Tibial nerve (tissue), 4 donors: ENCODE measurements at regions not wholly inside any gene's neighbourhood (a gene's known extent, or its start where the extent isn't known, plus 50 kb on each side); places are given as distances from the start of the nearest gene placed in this dataset.
"Not testable (repeated sequence)": the region's sequence is repeated elsewhere in the genome, so short reads cannot be mapped to it uniquely, and the experiment has no call there.

Experiments used
- DNase-seq, 2 donors: peaks; one replicate each; pipeline ENCODE4 v3.0.0-alpha.2; 2019; ENCODE audit warnings: low spot score in 2 of 2
- H3K27ac ChIP-seq, 4 donors: fragments of 200-600 bp; sonication (generic) in 3 of 4; one replicate each; pipeline ENCODE4 v1.5.1; 2017 to 2019; ENCODE audit warnings: mild to moderate bottlenecking in 1 of 4
- H3K27me3 ChIP-seq, 2 donors: fragments of 200-600 bp; sonication (generic) in 1 of 2; one replicate each; pipeline versions ENCODE4 v1.5.1 to v1.6.0; 2017 to 2019
- H3K36me3 ChIP-seq, 3 donors: fragments of 200-600 bp; sonication (generic); one replicate each; pipeline ENCODE4 v1.5.1; 2018 to 2019
- H3K4me1 ChIP-seq, 4 donors: fragments of 200-600 bp; sonication (generic) in 3 of 4; one replicate each; pipeline ENCODE4 v1.5.1; 2017 to 2019
- H3K4me3 ChIP-seq, 4 donors: fragments of 200-600 bp; sonication (generic) in 3 of 4; one replicate each; pipeline ENCODE4 v1.5.1; 2017 to 2019; ENCODE audit warnings: mild to moderate bottlenecking in 1 of 4, moderate library complexity in 1 of 4
- H3K9me3 ChIP-seq, 4 donors: fragments of 200-600 bp; sonication (generic) in 3 of 4; one replicate each; pipeline ENCODE4 v1.5.1; 2017 to 2019
- EP300 ChIP-seq, 2 donors: sonication (generic); formaldehyde crosslinking; IDR thresholded peaks; one replicate each; pipeline ENCODE4 v1.6.1; 2017; ENCODE audit warnings: antibody characterized with exemption in 2 of 2, mild to moderate bottlenecking in 1 of 2
- POLR2A ChIP-seq, 2 donors: fragments of 450-650 bp; IDR thresholded peaks; one replicate each; pipeline ENCODE4 v1.6.1; 2017; ENCODE audit warnings: antibody characterized with exemption in 2 of 2, mild to moderate bottlenecking in 2 of 2, moderate library complexity in 2 of 2
- WGBS, 2 donors: methylation state at CpG; one replicate each; pipeline ENCODE4 v1.1.5; 2018; 5-methylcytosine and 5-hydroxymethylcytosine counted together
- TF ChIP-seq, protein P1 (sequence below), 5 experiments: fragments of 200-600 bp in 3 of 5; fragments of 450-650 bp in 2 of 5; sonication (generic) in 3 of 5; IDR thresholded peaks; one replicate each; pipeline ENCODE4 v1.5.1; 2016 to 2019; ENCODE audit warnings: antibody characterized with exemption in 5 of 5, mild to moderate bottlenecking in 3 of 5, moderate library complexity in 2 of 5

DNA sequence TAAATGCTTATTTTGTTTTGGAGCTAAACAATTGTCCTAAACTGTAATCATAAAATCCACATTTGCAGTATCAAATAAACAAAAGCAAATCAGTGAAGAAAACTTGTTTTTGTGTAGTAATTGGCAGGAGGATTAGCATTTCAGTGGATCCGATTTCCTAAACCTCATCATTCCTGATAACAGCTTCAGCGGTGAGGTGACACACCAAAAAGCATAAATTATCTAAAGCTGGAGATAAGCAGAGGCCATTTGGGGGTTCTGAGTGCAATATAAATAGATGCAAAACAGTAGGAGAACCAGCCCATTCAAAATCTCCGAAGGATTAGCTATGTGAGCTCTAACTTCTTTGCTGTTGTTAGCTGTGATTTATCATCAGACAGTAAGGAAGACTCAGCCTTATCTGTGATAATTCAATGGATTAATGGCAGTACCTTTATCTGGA is 235.8 kb downstream of the EPHA7 start:
- no peaks in the 10 kb centered on the region for H3K27me3 ChIP-seq
- TF ChIP-seq, protein P1, sequence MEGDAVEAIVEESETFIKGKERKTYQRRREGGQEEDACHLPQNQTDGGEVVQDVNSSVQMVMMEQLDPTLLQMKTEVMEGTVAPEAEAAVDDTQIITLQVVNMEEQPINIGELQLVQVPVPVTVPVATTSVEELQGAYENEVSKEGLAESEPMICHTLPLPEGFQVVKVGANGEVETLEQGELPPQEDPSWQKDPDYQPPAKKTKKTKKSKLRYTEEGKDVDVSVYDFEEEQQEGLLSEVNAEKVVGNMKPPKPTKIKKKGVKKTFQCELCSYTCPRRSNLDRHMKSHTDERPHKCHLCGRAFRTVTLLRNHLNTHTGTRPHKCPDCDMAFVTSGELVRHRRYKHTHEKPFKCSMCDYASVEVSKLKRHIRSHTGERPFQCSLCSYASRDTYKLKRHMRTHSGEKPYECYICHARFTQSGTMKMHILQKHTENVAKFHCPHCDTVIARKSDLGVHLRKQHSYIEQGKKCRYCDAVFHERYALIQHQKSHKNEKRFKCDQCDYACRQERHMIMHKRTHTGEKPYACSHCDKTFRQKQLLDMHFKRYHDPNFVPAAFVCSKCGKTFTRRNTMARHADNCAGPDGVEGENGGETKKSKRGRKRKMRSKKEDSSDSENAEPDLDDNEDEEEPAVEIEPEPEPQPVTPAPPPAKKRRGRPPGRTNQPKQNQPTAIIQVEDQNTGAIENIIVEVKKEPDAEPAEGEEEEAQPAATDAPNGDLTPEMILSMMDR (IDR thresholded peaks at IDR 0.05): no peak
- no peak for TF ChIP-seq EP300 (IDR thresholded peaks at IDR 0.05)
- TF ChIP-seq POLR2A (IDR thresholded peaks at IDR 0.05): no peak
- H3K9me3 ChIP-seq: no peaks in the 10 kb centered on the region
- no peaks in the 10 kb centered on the region for H3K36me3 ChIP-seq
- no peaks in the 10 kb centered on the region for H3K4me1 ChIP-seq
- no peak overlapping the region for H3K4me3 ChIP-seq
- 58 to 59% methylated on average over 3 of the region's 3 CpGs for WGBS, 2 donors
- no peak overlapping the region for H3K27ac ChIP-seq
- no peak for DNase-seq

DNA sequence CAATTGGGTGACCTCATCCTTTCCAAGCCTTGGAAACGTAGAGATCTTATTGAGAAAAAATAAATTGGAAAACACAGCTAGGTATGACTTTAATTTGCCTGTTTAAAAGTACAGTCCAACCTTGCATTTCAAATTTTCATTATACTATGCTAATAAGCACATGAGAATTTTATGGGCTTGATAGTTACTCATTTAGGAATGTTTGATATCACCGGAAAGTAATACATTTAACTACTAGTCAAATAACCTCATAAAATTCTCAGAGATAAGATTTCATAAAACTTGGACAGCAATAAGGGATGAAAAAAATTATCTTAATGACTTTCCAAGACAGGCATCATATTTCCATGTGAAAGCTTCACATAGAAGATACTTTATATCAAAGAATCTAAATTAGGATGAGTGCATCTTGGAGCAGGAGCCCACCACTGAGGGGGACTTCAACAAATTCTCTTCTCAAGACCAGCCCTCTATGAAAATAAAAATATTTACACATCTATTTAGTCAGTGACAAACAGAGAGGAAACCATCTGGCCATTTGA is 236.3 kb downstream of the EPHA7 start:
- Histone ChIP-seq H3K4me1 (no peaks in the 10 kb centered on the region), H3K36me3 (no peaks in the 10 kb centered on the region), H3K27ac (no peak overlapping the region), H3K9me3 (no peaks in the 10 kb centered on the region), H3K27me3 (no peaks in the 10 kb centered on the region), H3K4me3 (no peak overlapping the region)
- WGBS, 2 donors: 72 to 78% methylated on average over 2 of the region's 2 CpGs
- TF ChIP-seq, protein P1 (IDR thresholded peaks at IDR 0.05): no peak
- no peak for DNase-seq

DNA sequence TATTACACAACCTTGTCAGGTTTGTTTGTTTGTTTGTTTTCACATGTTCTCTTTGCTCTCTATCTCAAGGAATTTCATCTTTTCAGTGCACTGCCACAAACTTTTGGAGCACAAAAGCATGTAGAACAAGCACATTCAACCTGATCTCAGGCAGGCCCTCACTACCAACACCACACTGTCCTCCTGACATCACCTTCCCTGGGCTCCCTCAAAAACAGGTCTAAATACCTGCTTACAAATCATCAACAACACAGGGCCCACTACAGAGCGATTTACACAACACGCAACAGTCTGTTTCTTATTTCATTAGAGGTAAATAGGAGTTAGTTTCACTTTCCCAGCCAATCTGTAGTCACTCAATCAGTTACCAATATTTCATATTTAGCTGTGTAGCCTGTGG is 241.4 kb downstream of the EPHA7 start:
- TF ChIP-seq, protein P1 (IDR thresholded peaks at IDR 0.05): no peak
- no peak for DNase-seq
- H3K9me3 ChIP-seq: no peaks in the 10 kb centered on the region
- H3K27ac ChIP-seq: no peak overlapping the region
- no peak overlapping the region for H3K4me3 ChIP-seq
- no peaks in the 10 kb centered on the region for H3K4me1 ChIP-seq
- H3K27me3 ChIP-seq: no peaks in the 10 kb centered on the region
- 89 to 95% methylated on average over 2 of the region's 2 CpGs for WGBS, 2 donors
- H3K36me3 ChIP-seq: no peaks in the 10 kb centered on the region

DNA sequence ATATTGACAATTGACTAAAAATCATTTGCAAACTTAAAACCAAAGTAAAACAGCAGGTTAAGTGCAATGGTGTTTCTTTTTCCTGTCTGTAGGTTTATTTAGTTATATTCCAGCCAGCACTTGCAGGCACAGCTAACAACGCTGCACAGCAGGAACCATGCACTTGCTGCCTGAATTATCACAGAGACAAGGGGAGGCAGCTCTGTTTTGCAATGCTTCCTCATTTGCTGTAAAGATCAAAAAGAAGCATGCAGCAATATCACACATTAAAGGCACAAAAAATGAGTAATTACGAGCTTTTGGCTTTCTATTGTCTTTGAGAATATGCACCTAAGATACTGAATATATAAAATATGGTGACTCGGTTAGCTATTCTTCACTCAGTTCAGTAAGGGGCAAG is 241.9 kb downstream of the EPHA7 start:
- TF ChIP-seq EP300 (IDR thresholded peaks at IDR 0.05): no peak
- TF ChIP-seq, protein P1 (IDR thresholded peaks at IDR 0.05): no peak
- no peak for TF ChIP-seq POLR2A (IDR thresholded peaks at IDR 0.05)
- no peak for DNase-seq
- 83 to 84% methylated on average over 3 of the region's 3 CpGs for WGBS, 2 donors
- no peak overlapping the region for H3K4me3 ChIP-seq
- no peaks in the 10 kb centered on the region for H3K36me3 ChIP-seq
- H3K27me3 ChIP-seq: no peaks in the 10 kb centered on the region
- no peaks in the 10 kb centered on the region for H3K9me3 ChIP-seq
- no peak overlapping the region for H3K27ac ChIP-seq
- H3K4me1 ChIP-seq: no peaks in the 10 kb centered on the region

DNA sequence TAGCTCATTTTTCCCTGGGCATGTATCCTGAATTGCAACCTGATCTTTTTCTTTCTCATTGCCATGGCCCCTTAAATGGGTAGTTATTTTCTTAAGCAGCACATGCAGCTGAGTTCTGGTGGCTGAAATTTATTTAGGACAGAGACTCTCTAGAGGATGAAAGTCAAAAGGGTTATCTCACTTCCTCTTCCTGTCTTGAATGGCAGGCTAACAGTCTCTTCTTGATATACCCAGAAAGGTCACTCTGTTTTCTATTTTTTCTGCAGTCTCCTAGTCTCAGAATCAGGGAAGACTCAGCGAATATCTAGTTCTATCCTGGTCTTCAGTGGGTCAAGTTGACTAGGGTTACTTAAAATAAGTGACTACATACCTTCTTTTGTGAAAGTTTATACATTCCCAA is 243.3 kb downstream of the EPHA7 start:
- Histone ChIP-seq H3K27me3 (no peaks in the 10 kb centered on the region), H3K36me3 (no peaks in the 10 kb centered on the region), H3K27ac (no peak overlapping the region), H3K4me3 (no peak overlapping the region), H3K4me1 (no peaks in the 10 kb centered on the region), H3K9me3 (no peaks in the 10 kb centered on the region)
- DNase-seq: no peak
- WGBS, 2 donors: 71 to 77% methylated on average over 1 of the region's 1 CpG
- TF ChIP-seq EP300 (IDR thresholded peaks at IDR 0.05) (no peak), POLR2A (IDR thresholded peaks at IDR 0.05) (no peak)
- TF ChIP-seq, protein P1 (IDR thresholded peaks at IDR 0.05): no peak

DNA sequence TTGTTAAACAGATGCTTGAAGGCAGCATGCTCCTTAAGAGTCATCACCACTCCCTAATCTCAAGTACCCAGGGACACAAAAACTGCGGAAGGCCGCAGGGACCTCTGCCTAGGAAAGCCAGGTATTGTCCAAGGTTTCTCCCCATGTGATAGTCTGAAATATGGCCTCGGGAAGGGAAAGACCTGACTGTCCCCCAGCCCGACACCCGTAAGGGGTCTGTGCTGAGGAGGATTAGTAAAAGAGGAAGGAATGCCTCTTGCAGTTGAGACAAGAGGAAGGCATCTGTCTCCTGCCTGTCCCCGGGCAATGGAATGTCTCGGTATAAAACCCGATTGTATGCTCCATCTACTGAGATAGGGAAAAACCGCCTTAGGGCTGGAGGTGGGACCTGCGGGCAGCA is 245.8 kb downstream of the EPHA7 start:
- not testable (repeated sequence) for H3K9me3 ChIP-seq, H3K36me3 ChIP-seq, DNase-seq, H3K4me3 ChIP-seq, H3K4me1 ChIP-seq, H3K27ac ChIP-seq, H3K27me3 ChIP-seq
- 73 to 91% methylated on average over 7 to 8 of the region's 10 CpGs for WGBS, 2 donors
